T-cell (primary cell): ENCODE measurements at regions not wholly inside any gene's neighbourhood (a gene's known extent, or its start where the extent isn't known, plus 50 kb on each side); places are given as distances from the start of the nearest gene placed in this dataset.
"Not testable (repeated sequence)": the region's sequence is repeated elsewhere in the genome, so short reads cannot be mapped to it uniquely, and the experiment has no call there.

Experiments
- ATAC-seq, 4 experiments: fragments of 200-7000 bp in 3 of 4; fragments of 150-1000 bp in 1 of 4; cut with Tn5 transposase; replicated peaks in 1 of 4; 1 replicate in 3 of 4; 2 replicates in 1 of 4; pipeline ENCODE4 v1.10.0; 2021; ENCODE audit warnings: moderate library complexity in 3 of 4, mild to moderate bottlenecking in 2 of 4, moderate number of reproducible peaks in 1 of 4
- CTCF ChIA-PET, 2 donors: fragments of 300-600 bp; sonication (Branson Sonifier 250); formaldehyde crosslinking; loops; one replicate each; lab custom pipeline; 2022; ENCODE audit warnings: antibody characterized with exemption in 2 of 2; lab: Charles Lee
- POLR2A ChIA-PET, 2 donors: fragments of 300-600 bp; sonication (Branson Sonifier 250); formaldehyde crosslinking; loops; one replicate each; lab custom pipeline; 2022; ENCODE audit warnings: antibody characterized with exemption in 2 of 2; lab: Charles Lee
- DNase-seq, 35 experiments: peaks; one replicate each; pipeline versions ENCODE4 v3.0.0 to v3.0.0-alpha.2; 2013 to 2023
- H3K27ac ChIP-seq: one replicate; pipeline ENCODE4 v1.5.1; 2013; ENCODE audit warnings: low read length
- H3K27me3 ChIP-seq, 2 experiments: replicated peaks in 1 of 2; 1 replicate in 1 of 2; 2 replicates in 1 of 2; pipeline versions ENCODE4 v1.6.1 to v1.7.0; 2013; ENCODE audit warnings: low read length in 1 of 2, mixed read lengths in 1 of 2; ENCODE audit not compliant: control insufficient read depth in 2 of 2, insufficient read depth in 2 of 2; ENCODE audit errors: extremely low read depth in 1 of 2
- H3K36me3 ChIP-seq, 2 donors: 1 replicate in 1 of 2; 2 replicates in 1 of 2; pipeline versions ENCODE4 v1.6.1 to v1.7.0; 2013; ENCODE audit warnings: low read length in 1 of 2; ENCODE audit not compliant: control insufficient read depth in 2 of 2, insufficient read depth in 1 of 2; ENCODE audit errors: extremely low read depth in 1 of 2
- H3K4me1 ChIP-seq, 2 experiments: 1 replicate in 1 of 2; 2 replicates in 1 of 2; pipeline versions ENCODE4 v1.6.1 to v1.7.0; 2013; ENCODE audit warnings: low read length in 2 of 2, mixed read lengths in 1 of 2; ENCODE audit not compliant: insufficient read depth in 2 of 2, control insufficient read depth in 1 of 2; ENCODE audit errors: extremely low read depth in 1 of 2
- H3K4me3 ChIP-seq, 2 donors: 1 replicate in 1 of 2; 2 replicates in 1 of 2; pipeline versions ENCODE4 v1.5.1 to v1.7.0; 2013; ENCODE audit warnings: mild to moderate bottlenecking in 2 of 2, low read length in 1 of 2, moderate library complexity in 1 of 2; ENCODE audit not compliant: control insufficient read depth in 1 of 2; ENCODE audit errors: extremely low read depth in 1 of 2
- H3K9me3 ChIP-seq: 2 replicates; pipeline ENCODE4 v1.7.0; 2013
- H3K27ac Mint-ChIP-seq, 2 donors: one replicate each; pipeline ENCODE4 v1.8.0; 2020 to 2021; ENCODE audit warnings: mild to moderate bottlenecking in 2 of 2, mixed read lengths in 2 of 2
- H3K27me3 Mint-ChIP-seq, 2 donors: one replicate each; pipeline ENCODE4 v1.8.0; 2021 to 2022; ENCODE audit warnings: mixed read lengths in 2 of 2
- H3K36me3 Mint-ChIP-seq: one replicate; pipeline ENCODE4 v1.8.0; 2021; ENCODE audit warnings: mixed read lengths
- H3K4me1 Mint-ChIP-seq, 3 donors: one replicate each; pipeline ENCODE4 v1.8.0; 2020 to 2022; ENCODE audit warnings: mixed read lengths in 3 of 3, mild to moderate bottlenecking in 1 of 3
- H3K4me3 Mint-ChIP-seq, 3 donors: one replicate each; pipeline ENCODE4 v1.8.0; 2020 to 2022; ENCODE audit warnings: mild to moderate bottlenecking in 3 of 3, mixed read lengths in 3 of 3, moderate library complexity in 3 of 3
- H3K9me3 Mint-ChIP-seq, 3 donors: one replicate each; pipeline ENCODE4 v1.8.0; 2020 to 2022; ENCODE audit warnings: mixed read lengths in 3 of 3
- WGBS: methylation state at CpG from one replicate; pipeline ENCODE4 v1.1.5; 2013; ENCODE audit warnings: missing lambda C conversion rate; ENCODE audit not compliant: insufficient coverage; 5-methylcytosine and 5-hydroxymethylcytosine counted together

- no peaks in the 10 kb centered on the region for H3K27me3 ChIP-seq
- Mint-ChIP-seq H3K36me3 (no peaks in the 10 kb centered on the region), H3K4me1 (no peaks in the 10 kb centered on the region), H3K4me3 (no peak overlapping the region), H3K27ac (no peak overlapping the region), H3K27me3 (no peaks in the 10 kb centered on the region), H3K9me3 (peaks cover 0 to 17% (median 6%) of the 10 kb centered on the region in 3 donors)
- WGBS, result 100% methylated on average over 1 of the region's 3 CpGs
- no peaks in the 10 kb centered on the region for H3K9me3 ChIP-seq
- ChIA-PET POLR2A (no interaction called here), CTCF (no interaction called here)
- no peak overlapping the region for H3K4me3 ChIP-seq
- H3K4me1 ChIP-seq, result no peaks in the 10 kb centered on the region
- H3K27ac ChIP-seq, result no peak overlapping the region
- ATAC-seq, result no peak
- DNase-seq, result no peak
- no peaks in the 10 kb centered on the region for H3K36me3 ChIP-seq
Observed at GRCh38 chr7:81190997-81191768, 272.3 kb upstream of the SEMA3C start.

GRCh38 chr7:81187753-81188152 is 268.9 kb upstream of the SEMA3C start:
- peaks cover 3 to 6% (median 4%) of the 10 kb centered on the region in 3 donors for H3K9me3 Mint-ChIP-seq
- H3K4me3 ChIP-seq, result no peak overlapping the region
- no peaks in the 10 kb centered on the region for H3K36me3 Mint-ChIP-seq
- H3K27me3 Mint-ChIP-seq, result no peaks in the 10 kb centered on the region
- H3K27ac ChIP-seq, result no peak overlapping the region
- CTCF ChIA-PET, result no interaction called here
- POLR2A ChIA-PET, result no interaction called here
- H3K27ac Mint-ChIP-seq, result no peak overlapping the region
- no peaks in the 10 kb centered on the region for H3K4me1 ChIP-seq
- H3K36me3 ChIP-seq, result no peaks in the 10 kb centered on the region
- ATAC-seq (no peak), DNase-seq (no peak)
- no peaks in the 10 kb centered on the region for H3K9me3 ChIP-seq
- no peaks in the 10 kb centered on the region for H3K4me1 Mint-ChIP-seq
- H3K4me3 Mint-ChIP-seq, result no peak overlapping the region
- no CpG with 5 or more reads among the region's 1 CpG for WGBS
- H3K27me3 ChIP-seq, result no peaks in the 10 kb centered on the region

DNA sequence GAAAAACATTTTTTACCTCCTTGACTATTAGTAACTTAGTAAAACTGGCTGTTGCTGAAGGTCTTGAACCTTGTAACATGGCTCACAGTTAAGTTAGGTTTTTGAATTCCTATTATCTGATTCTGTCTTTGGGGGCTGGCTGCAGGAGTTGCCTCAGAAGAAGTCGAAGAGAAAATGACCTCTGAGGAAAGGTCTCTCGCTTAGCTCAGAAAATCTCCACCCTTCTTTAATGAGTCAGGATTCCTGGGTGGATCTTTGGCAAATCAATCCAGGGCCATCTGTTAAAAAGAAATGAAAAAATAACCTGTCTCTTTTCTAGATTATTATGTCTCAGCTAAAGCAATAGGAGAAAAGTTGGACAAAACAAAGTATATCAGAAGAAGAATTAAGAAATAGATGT is 267.8 kb upstream of the SEMA3C start:
- ATAC-seq (no peak), DNase-seq (no peak)
- POLR2A ChIA-PET, result no interaction called here
- WGBS, result no CpG with 5 or more reads among the region's 2 CpGs
- Histone ChIP-seq H3K9me3 (no peaks in the 10 kb centered on the region), H3K27ac (no peak overlapping the region), H3K36me3 (no peaks in the 10 kb centered on the region), H3K4me1 (no peaks in the 10 kb centered on the region), H3K4me3 (no peak overlapping the region), H3K27me3 (no peaks in the 10 kb centered on the region)
- Mint-ChIP-seq H3K9me3 (peaks cover 3 to 6% (median 4%) of the 10 kb centered on the region in 3 donors), H3K36me3 (no peaks in the 10 kb centered on the region), H3K27me3 (no peaks in the 10 kb centered on the region), H3K27ac (no peak overlapping the region), H3K4me1 (no peaks in the 10 kb centered on the region), H3K4me3 (no peak overlapping the region)
- CTCF ChIA-PET, result no interaction called here

- H3K27ac Mint-ChIP-seq, result no peak overlapping the region
- no peaks in the 10 kb centered on the region for H3K36me3 Mint-ChIP-seq
- no peaks in the 10 kb centered on the region for H3K9me3 ChIP-seq
- H3K36me3 ChIP-seq, result no peaks in the 10 kb centered on the region
- H3K4me3 Mint-ChIP-seq, result no peak overlapping the region
- H3K4me3 ChIP-seq, result no peak overlapping the region
- H3K27me3 Mint-ChIP-seq, result no peaks in the 10 kb centered on the region
- ATAC-seq (no peak), DNase-seq (no peak)
- H3K4me1 Mint-ChIP-seq, result no peaks in the 10 kb centered on the region
- CTCF ChIA-PET, result no interaction called here
- H3K27ac ChIP-seq, result no peak overlapping the region
- no peaks in the 10 kb centered on the region for H3K4me1 ChIP-seq
- H3K9me3 Mint-ChIP-seq, result peaks cover 8 to 10% (median 9%) of the 10 kb centered on the region in 3 donors
- H3K27me3 ChIP-seq, result no peaks in the 10 kb centered on the region
- POLR2A ChIA-PET, result no interaction called here
Observed at GRCh38 chr7:81185072-81185471, 266.2 kb upstream of the SEMA3C start.

DNA sequence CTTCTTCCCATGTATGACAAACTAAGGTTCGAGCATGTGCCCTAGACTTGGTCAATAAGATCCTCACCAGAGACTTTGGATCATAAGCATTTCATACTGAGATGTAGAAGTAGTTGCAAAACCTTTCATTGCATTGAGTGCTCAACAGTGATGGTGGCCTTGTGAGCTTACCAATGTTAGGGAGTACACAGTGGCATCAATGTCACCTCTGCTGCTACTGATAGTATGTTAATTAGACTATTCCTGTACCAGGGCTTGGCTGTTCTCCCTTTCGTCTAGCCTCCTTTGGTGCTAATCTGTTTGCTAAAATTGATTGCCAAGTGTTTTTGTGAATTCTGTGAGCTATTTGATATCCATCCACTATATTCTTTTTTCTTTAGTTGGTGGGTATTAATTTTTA is 264.5 kb upstream of the SEMA3C start:
- H3K4me1 ChIP-seq, result no peaks in the 10 kb centered on the region
- no peak overlapping the region for H3K27ac ChIP-seq
- H3K36me3 ChIP-seq, result no peaks in the 10 kb centered on the region
- no peaks in the 10 kb centered on the region for H3K4me1 Mint-ChIP-seq
- H3K9me3 Mint-ChIP-seq, result peaks cover 13 to 19% (median 13%) of the 10 kb centered on the region in 3 donors
- no peak overlapping the region for H3K4me3 ChIP-seq
- no CpG with 5 or more reads among the region's 2 CpGs for WGBS
- H3K4me3 Mint-ChIP-seq, result no peak overlapping the region
- ATAC-seq (no peak), DNase-seq (no peak)
- H3K9me3 ChIP-seq, result no peaks in the 10 kb centered on the region
- H3K27ac Mint-ChIP-seq, result no peak overlapping the region
- no peaks in the 10 kb centered on the region for H3K27me3 Mint-ChIP-seq
- ChIA-PET CTCF (no interaction called here), POLR2A (no interaction called here)
- no peaks in the 10 kb centered on the region for H3K36me3 Mint-ChIP-seq
- no peaks in the 10 kb centered on the region for H3K27me3 ChIP-seq

DNA sequence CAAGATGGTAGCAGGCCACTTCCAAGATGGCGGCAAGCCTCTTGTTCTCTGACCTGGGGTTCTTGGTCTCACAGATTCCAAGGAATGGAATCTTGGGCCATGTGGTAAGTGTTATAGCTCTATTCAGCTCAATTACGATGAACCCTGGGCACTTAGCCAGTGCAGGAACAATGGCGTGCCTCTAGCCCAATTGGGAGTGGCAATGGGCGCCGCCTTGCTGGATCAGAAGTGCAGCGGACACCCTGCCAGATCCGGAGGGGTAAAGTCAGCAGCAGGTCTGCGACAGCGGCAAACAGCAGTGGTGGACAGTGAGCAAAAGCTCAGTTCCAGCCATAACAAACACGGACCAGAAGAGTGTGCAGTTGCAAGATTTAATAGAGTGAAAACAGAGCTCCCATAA is 263.2 kb upstream of the SEMA3C start:
- POLR2A ChIA-PET, H3K4me1 Mint-ChIP-seq, H3K27ac Mint-ChIP-seq, H3K27ac ChIP-seq, H3K4me3 Mint-ChIP-seq, H3K9me3 ChIP-seq, H3K36me3 ChIP-seq, H3K4me1 ChIP-seq, H3K36me3 Mint-ChIP-seq, H3K4me3 ChIP-seq, DNase-seq, H3K27me3 Mint-ChIP-seq, H3K27me3 ChIP-seq, ATAC-seq: not testable (repeated sequence)
- 88% methylated on average over 9 of the region's 10 CpGs for WGBS
- CTCF ChIA-PET, result interaction anchor here in 1 of 2 donors (0.5 kb wide), 1 partner anchor 551 kb away, joined by 3 read pairs; no protein-coding TSS in a partner anchor
- peaks cover 17 to 20% (median 19%) of the 10 kb centered on the region in 3 donors for H3K9me3 Mint-ChIP-seq

DNA sequence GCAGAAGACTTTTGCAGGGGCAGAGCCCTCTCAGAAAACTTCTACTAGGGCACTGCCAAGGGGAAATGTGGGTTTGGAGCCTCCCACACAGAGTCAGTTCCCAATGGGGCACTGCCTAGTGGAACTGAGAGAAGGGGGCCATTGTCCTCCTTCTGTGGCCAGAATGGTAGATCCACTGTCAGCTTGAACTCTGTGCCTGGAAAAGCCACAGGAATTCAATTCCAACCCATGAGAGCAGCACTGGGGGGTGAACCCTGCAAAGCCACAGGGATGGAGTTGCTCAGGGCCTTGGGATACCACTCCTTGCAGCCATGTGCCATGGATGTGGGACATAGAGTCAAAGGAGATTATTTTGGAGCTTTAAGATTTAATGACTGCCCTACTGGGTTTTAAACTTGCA is 262.2 kb upstream of the SEMA3C start:
- H3K36me3 ChIP-seq, result no peaks in the 10 kb centered on the region
- H3K4me3 ChIP-seq, result no peak overlapping the region
- Mint-ChIP-seq H3K4me3 (no peak overlapping the region), H3K27ac (no peak overlapping the region), H3K9me3 (peaks cover 17 to 20% (median 19%) of the 10 kb centered on the region in 3 donors), H3K4me1 (no peaks in the 10 kb centered on the region), H3K36me3 (no peaks in the 10 kb centered on the region), H3K27me3 (no peaks in the 10 kb centered on the region)
- no peak for DNase-seq
- ChIA-PET CTCF (no interaction called here), POLR2A (no interaction called here)
- no peak overlapping the region for H3K27ac ChIP-seq
- ATAC-seq, result no peak
- H3K27me3 ChIP-seq, result no peaks in the 10 kb centered on the region
- no peaks in the 10 kb centered on the region for H3K4me1 ChIP-seq
- H3K9me3 ChIP-seq, result no peaks in the 10 kb centered on the region
